Stimulated activated memory B cell treated with anti-CD40 and anti-IgM and Interleukin-4, amounts not matched to agents 10 μg/mL and 1 μg/mL and 100 μg/mL, for 72 hours (primary cell): ENCODE measurements at regions not wholly inside any gene's neighbourhood (a gene's known extent, or its start where the extent isn't known, plus 50 kb on each side); places are given as distances from the start of the nearest gene placed in this dataset.

Experiments used
- ATAC-seq: fragments of 150-1000 bp; cut with Tn5 transposase; 2 replicates; pipeline ENCODE4 v1.10.0; 2021
- H3K27ac Mint-ChIP-seq: one replicate; pipeline ENCODE4 v1.8.0; 2022; ENCODE audit warnings: mild to moderate bottlenecking, mixed read lengths
- H3K27me3 Mint-ChIP-seq: one replicate; pipeline ENCODE4 v1.8.0; 2022; ENCODE audit warnings: mixed read lengths
- H3K36me3 Mint-ChIP-seq: one replicate; pipeline ENCODE4 v1.8.0; 2022; ENCODE audit warnings: mixed read lengths
- H3K4me1 Mint-ChIP-seq: one replicate; pipeline ENCODE4 v1.8.0; 2022; ENCODE audit warnings: mixed read lengths
- H3K4me3 Mint-ChIP-seq: one replicate; pipeline ENCODE4 v1.8.0; 2022; ENCODE audit warnings: mild to moderate bottlenecking, moderate library complexity, mixed read lengths
- H3K9me3 Mint-ChIP-seq: one replicate; pipeline ENCODE4 v1.8.0; 2022; ENCODE audit warnings: mixed read lengths

DNA sequence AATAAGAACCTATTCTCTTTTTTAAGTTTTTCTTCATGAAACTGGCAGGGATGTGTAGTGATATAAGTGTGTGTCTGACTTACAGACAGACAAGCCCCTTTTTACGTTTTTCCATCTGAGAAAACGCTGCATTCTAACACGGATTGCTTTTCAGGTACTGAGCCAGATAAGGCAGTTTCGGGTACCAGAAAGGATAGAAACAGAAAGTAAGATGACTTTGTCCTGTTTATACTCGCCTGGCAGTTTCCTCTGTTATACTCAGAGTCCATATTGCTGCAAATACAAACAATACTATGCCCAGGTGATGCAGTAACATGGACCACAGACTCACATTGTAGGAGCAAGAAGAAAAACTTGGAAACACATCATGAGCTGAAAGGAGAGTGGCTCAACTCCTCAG lies 2320.6 kb upstream of the AGA start:
- Mint-ChIP-seq H3K4me1 (no peaks in the 10 kb centered on the region), H3K27ac (no peak overlapping the region), H3K27me3 (no peaks in the 10 kb centered on the region), H3K36me3 (no peaks in the 10 kb centered on the region), H3K4me3 (no peak overlapping the region), H3K9me3 (peaks cover 2% of the 10 kb centered on the region)
- no peak for ATAC-seq

DNA sequence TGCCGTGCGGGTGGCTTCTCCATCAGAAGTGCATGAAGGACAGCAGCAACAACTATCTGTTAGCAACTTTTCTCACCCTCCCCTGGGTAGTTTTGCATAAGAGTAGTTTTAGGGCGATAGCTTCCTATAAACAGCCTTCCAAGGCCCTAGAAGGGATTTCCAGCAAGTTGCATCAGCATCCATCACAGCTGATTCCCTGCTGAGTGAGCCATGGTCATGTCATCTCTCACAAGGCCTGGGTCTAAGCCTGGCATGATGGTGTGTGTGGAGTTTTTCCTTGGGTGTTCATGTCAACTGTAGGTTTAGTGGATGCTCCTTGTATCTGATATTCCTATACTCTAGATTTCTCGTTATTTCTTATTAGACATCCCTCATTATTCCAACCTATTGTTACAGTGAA lies 2324.7 kb upstream of the AGA start:
- H3K27ac Mint-ChIP-seq: no peak overlapping the region

DNA sequence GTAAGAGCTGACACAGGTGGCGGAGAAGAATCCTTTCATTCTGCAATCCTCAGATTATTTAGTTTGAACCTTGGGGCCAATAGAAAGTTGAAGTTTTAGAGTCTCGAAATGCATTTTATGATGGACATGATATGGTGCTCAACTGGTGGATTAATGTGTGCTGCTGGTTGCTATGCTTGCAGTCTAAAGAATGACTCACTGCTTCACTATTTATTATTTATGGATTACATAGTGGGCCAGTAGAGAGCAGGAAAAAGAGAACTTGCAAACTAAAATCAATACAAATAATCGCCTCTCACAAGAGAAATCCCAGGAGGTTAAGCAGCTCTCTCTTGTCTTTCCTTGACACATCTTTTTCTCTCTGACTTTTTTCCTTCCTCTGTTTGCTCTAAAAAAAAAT lies 2326.8 kb upstream of the AGA start:
- H3K4me3 Mint-ChIP-seq: no peak overlapping the region
- no peaks in the 10 kb centered on the region for H3K27me3 Mint-ChIP-seq
- no peaks in the 10 kb centered on the region for H3K4me1 Mint-ChIP-seq
- H3K27ac Mint-ChIP-seq: no peak overlapping the region
- no peak for ATAC-seq
- H3K36me3 Mint-ChIP-seq: no peaks in the 10 kb centered on the region
- peaks cover 2% of the 10 kb centered on the region for H3K9me3 Mint-ChIP-seq

More for the DNA sequence above, 2324.7 kb upstream of the AGA start:
- H3K9me3 Mint-ChIP-seq: peaks cover 2% of the 10 kb centered on the region
- no peak overlapping the region for H3K4me3 Mint-ChIP-seq
- no peaks in the 10 kb centered on the region for H3K27me3 Mint-ChIP-seq
- no peaks in the 10 kb centered on the region for H3K36me3 Mint-ChIP-seq
- no peak for ATAC-seq
- H3K4me1 Mint-ChIP-seq: no peaks in the 10 kb centered on the region

DNA sequence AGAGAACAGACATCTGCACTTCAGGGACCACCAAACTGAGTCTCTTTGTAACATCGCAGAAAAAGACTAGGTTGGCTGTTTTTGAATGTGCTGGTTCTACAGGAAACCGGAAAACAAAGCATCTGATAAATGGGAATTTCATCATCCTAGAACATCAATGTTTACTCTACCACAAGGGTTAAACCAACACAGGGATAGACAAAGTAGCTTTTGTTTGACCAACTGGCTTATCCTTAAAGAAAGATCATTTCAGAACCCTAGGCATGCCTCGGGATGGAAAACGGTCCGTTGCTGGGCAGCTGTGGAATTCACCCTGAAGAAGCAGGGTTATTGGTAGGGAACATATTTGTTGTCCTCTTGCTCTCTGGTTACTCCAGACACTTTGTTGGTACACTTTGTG lies 2355.5 kb upstream of the AGA start:
- ATAC-seq: no peak

DNA sequence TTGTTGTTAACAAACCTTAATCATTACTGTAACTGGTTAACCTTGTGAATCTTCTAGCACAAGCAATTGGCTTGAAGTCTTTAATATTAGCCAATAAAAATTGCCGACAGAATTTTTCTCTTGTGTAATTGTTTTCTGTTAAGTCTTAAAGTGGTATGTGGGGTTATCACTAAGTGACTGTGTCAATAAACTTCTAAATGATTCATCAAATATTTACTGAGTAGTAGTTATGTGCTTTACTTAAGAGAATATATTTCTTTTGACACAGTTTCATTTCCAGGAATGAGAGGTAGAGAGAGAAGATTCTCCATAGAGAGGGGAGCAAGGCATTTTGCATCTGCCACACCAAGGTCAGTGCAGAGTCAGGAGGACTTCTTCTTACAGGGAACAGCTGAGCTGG lies 2361.6 kb upstream of the AGA start:
- H3K9me3 Mint-ChIP-seq: peaks cover 2% of the 10 kb centered on the region
- no peak for ATAC-seq
- no peak overlapping the region for H3K4me3 Mint-ChIP-seq
- H3K27ac Mint-ChIP-seq: no peak overlapping the region
- H3K4me1 Mint-ChIP-seq: no peaks in the 10 kb centered on the region
- no peaks in the 10 kb centered on the region for H3K36me3 Mint-ChIP-seq
- no peaks in the 10 kb centered on the region for H3K27me3 Mint-ChIP-seq

More for the DNA sequence above, 2355.5 kb upstream of the AGA start:
- Mint-ChIP-seq H3K4me3 (no peak overlapping the region), H3K4me1 (no peaks in the 10 kb centered on the region), H3K27ac (no peak overlapping the region), H3K36me3 (no peaks in the 10 kb centered on the region), H3K9me3 (peaks cover 3% of the 10 kb centered on the region), H3K27me3 (no peaks in the 10 kb centered on the region)

DNA sequence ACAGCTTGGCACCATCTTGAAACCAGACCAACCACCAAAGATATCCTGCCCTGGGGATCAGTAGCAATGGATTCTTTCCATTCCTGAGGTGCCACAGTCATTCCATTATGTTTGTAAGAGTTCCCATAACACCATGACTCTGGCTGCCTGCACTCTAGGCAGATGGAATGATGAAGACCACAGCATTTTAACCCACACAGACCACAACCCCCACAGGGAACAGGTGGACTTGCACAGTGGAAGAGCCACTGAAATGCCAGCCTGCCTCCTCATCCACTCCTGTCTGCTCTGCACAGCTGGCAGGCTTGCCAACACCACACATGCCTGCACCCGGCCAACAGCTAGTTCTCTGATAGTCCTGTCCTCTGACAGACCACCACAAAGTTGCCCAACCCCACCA lies 2362.2 kb upstream of the AGA start:
- Mint-ChIP-seq H3K27me3 (no peaks in the 10 kb centered on the region), H3K4me1 (no peaks in the 10 kb centered on the region), H3K4me3 (no peak overlapping the region), H3K36me3 (no peaks in the 10 kb centered on the region), H3K9me3 (peaks cover 6% of the 10 kb centered on the region), H3K27ac (no peak overlapping the region)
- no peak for ATAC-seq

DNA sequence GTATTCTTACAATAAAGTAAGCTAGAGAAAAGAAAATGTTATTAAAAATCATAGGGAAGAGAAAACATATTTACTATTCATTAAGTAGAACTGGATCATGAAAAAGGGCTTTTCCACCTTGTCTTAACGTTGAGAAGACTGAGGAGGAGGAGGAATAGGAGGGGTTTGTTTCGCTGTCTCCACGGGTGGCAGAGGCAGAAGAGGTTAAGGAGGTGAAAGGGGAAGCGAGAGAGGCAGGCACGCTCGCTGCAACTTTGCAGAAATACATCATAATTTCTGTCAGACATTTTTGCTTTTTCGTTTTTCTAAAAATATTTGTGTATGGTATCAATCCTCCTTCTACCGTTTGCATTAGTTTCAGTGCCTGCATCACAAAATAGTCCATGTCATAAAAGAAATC lies 2375.1 kb upstream of the AGA start:
- Mint-ChIP-seq H3K36me3 (no peaks in the 10 kb centered on the region), H3K4me1 (no peaks in the 10 kb centered on the region), H3K27ac (no peak overlapping the region), H3K27me3 (no peaks in the 10 kb centered on the region), H3K9me3 (peaks cover 1% of the 10 kb centered on the region), H3K4me3 (no peak overlapping the region)
- ATAC-seq: no peak

DNA sequence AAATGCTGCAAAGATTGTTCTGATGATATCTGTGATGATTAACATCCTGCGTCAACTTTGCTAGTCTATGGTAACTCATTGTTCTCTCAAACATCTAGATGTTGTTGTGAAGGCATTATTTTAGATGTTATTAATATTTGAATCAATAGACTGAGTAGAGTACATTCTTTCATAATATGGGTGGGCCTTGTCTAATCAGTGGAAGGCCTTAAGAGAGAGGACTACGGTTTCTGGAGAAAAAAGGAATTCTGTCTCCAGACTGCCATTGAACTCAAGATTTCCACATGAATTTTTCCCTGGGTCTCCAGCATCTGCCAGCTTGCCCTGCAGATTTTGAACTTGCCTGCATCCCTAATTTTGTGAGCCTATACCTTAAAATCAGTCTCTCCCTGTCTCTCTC lies 2381.1 kb upstream of the AGA start:
- H3K27ac Mint-ChIP-seq: no peak overlapping the region
- H3K4me3 Mint-ChIP-seq: no peak overlapping the region
- no peaks in the 10 kb centered on the region for H3K36me3 Mint-ChIP-seq
- H3K9me3 Mint-ChIP-seq: peaks cover 4% of the 10 kb centered on the region
- no peaks in the 10 kb centered on the region for H3K4me1 Mint-ChIP-seq
- ATAC-seq: no peak
- no peaks in the 10 kb centered on the region for H3K27me3 Mint-ChIP-seq

DNA sequence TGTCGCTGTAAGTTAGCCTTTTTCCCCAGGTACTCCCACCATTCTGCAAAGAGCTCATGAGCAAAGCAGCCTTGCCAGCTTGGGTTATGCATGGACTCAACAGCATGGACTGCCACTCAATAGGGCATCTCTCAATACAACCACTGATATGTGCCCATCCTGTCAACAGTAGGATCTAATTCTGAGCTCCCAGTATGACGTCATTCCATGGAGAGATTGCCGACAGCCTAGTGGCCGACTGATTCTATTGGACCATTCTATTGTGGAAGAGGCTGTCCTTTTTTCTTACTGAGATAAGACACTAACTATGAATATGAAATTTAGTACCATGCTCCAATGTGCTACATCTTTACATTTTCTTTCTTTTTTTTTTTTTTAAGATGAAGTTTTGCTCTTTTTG lies 2389.0 kb upstream of the AGA start:
- Mint-ChIP-seq H3K4me1 (no peaks in the 10 kb centered on the region), H3K4me3 (no peak overlapping the region), H3K9me3 (no peaks in the 10 kb centered on the region), H3K27ac (no peak overlapping the region), H3K27me3 (no peaks in the 10 kb centered on the region), H3K36me3 (no peaks in the 10 kb centered on the region)
- ATAC-seq: no peak

DNA sequence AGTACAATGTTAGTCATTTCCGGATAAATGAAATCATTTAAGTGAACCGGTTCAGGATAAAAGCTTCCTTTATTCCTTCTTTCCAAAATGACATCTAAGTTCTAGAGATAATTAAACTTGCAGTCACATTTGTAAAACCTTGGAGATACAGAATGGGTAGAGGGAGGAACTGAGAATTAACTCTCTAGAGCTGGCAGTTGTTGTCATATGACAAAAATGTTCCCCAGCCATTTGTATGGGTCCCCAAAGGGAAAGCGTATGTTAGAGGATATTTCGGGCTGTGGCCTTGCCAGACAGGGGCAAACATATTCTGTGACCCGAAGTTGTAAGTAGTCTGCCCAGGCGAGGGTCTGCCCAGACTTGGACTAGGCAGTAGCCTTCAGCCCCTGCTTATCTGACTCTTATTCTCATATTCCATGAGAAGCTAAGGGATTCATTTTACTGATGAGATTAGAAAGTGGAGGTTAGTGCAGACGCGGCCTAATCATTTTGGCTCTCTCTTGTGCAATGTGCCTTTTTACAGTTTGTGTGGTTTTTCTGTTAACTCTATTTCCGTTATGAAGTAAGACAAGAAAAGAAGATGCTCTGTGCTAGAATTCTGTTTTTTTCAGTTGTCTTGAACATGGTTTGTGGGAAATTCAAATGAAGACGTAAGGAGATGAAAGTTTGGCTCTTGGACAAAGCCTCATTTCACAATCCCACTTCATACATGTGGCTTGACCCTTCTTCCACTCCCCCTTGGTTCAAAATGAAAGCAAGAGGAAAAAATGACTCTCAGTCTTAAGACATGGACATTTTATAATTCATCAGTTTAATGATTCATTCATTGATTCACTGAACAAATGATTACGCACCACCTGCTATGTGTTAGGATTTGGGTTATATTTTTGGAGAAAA lies 2394.2 kb upstream of the AGA start:
- no peak for ATAC-seq
- H3K27ac Mint-ChIP-seq: no peak overlapping the region
- H3K9me3 Mint-ChIP-seq: no peaks in the 10 kb centered on the region
- no peaks in the 10 kb centered on the region for H3K4me1 Mint-ChIP-seq
- H3K4me3 Mint-ChIP-seq: no peak overlapping the region
- H3K36me3 Mint-ChIP-seq: no peaks in the 10 kb centered on the region
- H3K27me3 Mint-ChIP-seq: no peaks in the 10 kb centered on the region

DNA sequence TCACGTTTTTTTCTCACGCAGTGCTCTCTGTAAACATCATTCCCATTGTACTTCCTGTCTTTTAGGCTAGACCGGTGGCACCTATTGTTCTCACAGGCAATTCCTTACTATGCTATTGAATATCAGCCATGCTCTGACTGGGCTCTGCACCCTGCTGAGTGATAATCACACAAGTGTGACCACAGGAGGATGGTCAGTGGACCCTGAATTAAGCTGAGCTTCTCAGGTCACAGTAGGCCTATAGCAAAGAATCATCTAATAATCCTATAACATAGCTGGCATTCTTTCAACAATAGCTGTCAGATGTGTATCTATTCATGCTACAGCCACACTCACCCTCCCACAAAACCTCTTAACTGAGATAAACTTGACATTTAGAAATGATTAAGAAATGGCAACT lies 2399.8 kb upstream of the TENM3 start:
- no peak for ATAC-seq
- Mint-ChIP-seq H3K4me1 (no peaks in the 10 kb centered on the region), H3K27me3 (no peaks in the 10 kb centered on the region), H3K36me3 (no peaks in the 10 kb centered on the region), H3K9me3 (peaks cover 6% of the 10 kb centered on the region), H3K4me3 (no peak overlapping the region), H3K27ac (no peak overlapping the region)

DNA sequence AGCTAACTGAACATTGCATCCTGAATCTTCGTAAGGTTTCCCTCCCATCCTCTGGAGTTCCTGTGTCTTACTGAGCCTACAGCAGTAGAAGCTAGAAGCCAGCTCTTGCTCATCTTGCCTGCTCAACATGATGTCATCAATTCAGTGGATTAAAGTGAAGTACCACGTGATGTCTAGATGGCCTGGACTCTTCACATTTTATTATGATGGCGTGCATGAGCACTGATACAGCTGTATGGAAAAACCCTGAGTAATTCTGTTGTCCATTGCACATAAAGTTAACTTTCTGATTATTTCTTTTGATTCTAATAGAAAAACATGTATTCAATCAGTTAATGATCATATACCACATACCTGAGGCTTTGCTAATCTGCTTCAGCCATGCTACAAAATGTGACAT lies 2387.7 kb upstream of the TENM3 start:
- no peak for ATAC-seq
- no peak overlapping the region for H3K27ac Mint-ChIP-seq
- H3K4me3 Mint-ChIP-seq: no peak overlapping the region

DNA sequence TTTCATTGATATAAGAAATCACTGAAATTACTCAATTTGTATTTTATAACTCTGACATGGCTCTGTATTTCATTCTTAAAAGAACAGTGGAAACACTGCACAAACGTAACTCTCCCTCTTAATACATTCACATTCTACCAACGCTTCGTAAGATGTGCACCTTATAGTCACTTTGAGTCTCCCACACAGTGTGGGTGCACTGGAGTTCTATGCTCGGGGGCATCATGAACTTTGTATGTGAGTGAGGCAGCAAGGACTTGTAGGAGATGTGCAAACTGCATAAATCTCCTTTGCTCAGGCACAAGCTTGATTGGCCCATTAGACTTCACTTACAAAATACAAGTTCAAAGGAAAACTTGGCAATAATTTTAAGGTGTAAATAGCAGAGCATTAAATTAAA lies 2385.0 kb upstream of the TENM3 start:
- Mint-ChIP-seq H3K4me3 (no peak overlapping the region), H3K9me3 (peaks cover 3% of the 10 kb centered on the region), H3K27me3 (no peaks in the 10 kb centered on the region), H3K36me3 (no peaks in the 10 kb centered on the region), H3K27ac (no peak overlapping the region), H3K4me1 (no peaks in the 10 kb centered on the region)
- no peak for ATAC-seq

More for the DNA sequence above, 2387.7 kb upstream of the TENM3 start:
- Mint-ChIP-seq H3K9me3 (peaks cover 6% of the 10 kb centered on the region), H3K4me1 (no peaks in the 10 kb centered on the region), H3K36me3 (no peaks in the 10 kb centered on the region), H3K27me3 (no peaks in the 10 kb centered on the region)

DNA sequence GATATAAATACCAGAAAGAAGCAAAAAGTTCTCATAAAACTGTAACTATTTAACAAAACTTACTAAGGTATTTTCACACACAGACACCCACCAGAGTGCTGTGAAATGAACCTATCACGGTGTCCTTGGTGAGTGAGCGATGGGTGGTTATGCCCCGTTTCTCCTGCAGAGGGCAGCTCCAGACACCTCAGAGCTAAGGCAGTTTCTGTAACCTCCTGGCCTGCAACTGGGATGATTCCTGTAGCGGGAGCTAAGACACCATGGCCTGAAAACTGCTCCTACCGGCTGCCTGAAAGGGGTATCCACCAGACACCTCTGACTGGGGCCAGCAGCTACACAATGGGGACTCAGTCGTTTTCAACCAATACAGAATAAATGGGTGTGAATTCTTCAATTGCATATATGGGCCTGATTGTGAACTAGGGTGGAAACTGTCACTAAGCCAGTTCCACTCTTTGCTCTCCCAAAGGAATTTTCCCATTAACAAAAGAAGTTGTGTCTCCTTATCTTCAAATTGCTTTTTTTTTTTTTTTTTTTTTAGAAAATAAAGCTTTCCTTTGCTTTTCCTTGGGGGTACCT lies 2375.8 kb upstream of the TENM3 start:
- no peak overlapping the region for H3K27ac Mint-ChIP-seq
- no peaks in the 10 kb centered on the region for H3K36me3 Mint-ChIP-seq
- H3K9me3 Mint-ChIP-seq: peaks cover 3% of the 10 kb centered on the region

DNA sequence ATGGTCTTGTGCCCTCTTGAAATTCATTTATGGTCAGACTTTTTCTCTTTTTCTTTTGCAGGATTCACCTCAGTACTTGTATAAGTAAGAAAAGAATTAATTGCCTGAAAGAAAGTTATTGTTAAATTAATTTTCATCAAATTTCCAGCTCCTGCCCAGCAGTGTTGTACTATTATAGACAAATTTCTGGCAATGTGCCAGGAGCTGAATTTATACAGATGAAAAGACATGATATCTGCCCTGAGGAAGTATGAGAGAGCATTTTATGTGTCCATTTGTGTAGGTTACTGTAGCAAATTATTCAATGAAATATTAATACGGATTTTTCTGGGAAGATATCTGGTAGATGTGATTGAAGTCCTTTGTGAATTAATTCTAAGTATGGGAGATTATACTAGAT lies 2371.5 kb upstream of the TENM3 start:
- no peaks in the 10 kb centered on the region for H3K27me3 Mint-ChIP-seq
- H3K9me3 Mint-ChIP-seq: peaks cover 5% of the 10 kb centered on the region
- ATAC-seq: no peak
- H3K4me1 Mint-ChIP-seq: no peaks in the 10 kb centered on the region
- no peak overlapping the region for H3K27ac Mint-ChIP-seq
- H3K36me3 Mint-ChIP-seq: no peaks in the 10 kb centered on the region
- H3K4me3 Mint-ChIP-seq: no peak overlapping the region

More for the DNA sequence above, 2375.8 kb upstream of the TENM3 start:
- Mint-ChIP-seq H3K4me1 (no peaks in the 10 kb centered on the region), H3K4me3 (no peak overlapping the region), H3K27me3 (no peaks in the 10 kb centered on the region)
- no peak for ATAC-seq

DNA sequence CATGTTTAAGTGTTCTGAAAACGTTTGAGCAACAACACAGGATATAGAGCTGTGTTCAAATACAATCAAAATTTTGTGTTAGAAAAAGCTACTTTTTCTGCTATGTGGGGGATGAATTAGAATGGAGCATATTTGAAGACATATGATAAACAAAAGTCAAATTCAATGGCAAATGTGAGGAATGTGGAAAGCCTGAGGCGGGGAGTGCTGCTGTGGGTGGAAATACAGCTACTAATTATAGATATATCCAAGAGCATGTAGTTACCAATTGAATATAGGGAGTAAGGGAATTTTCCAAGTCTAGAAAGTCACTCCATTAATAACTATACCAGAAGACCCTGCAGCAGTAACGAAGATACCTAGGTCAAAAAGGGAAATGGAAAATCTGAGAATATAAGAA lies 2370.4 kb upstream of the TENM3 start:
- Mint-ChIP-seq H3K4me3 (no peak overlapping the region), H3K36me3 (no peaks in the 10 kb centered on the region), H3K9me3 (peaks cover 3% of the 10 kb centered on the region), H3K27ac (no peak overlapping the region), H3K27me3 (no peaks in the 10 kb centered on the region), H3K4me1 (no peaks in the 10 kb centered on the region)
- no peak for ATAC-seq
